OCI-LY3 (cell line): ENCODE measurements at regions not wholly inside any gene's neighbourhood (a gene's known extent, or its start where the extent isn't known, plus 50 kb on each side); places are given as distances from the start of the nearest gene placed in this dataset.

Experiments
- EZH2phosphoT487 ChIP-seq: fragments of 200-600 bp; shearing (Covaris generic); IDR thresholded peaks from 2 replicates; pipeline ENCODE4 v1.6.1; 2018; ENCODE audit warnings: antibody characterized with exemption, mixed run types, low read depth
- TF ChIP-seq, protein P1 (sequence below): fragments of 200-600, 300-600 bp; sonication (generic); IDR thresholded peaks from 2 replicates; pipeline ENCODE4 v1.5.1; 2014; ENCODE audit warnings: antibody characterized with exemption, low read length, low read depth

- TF ChIP-seq, protein P1, sequence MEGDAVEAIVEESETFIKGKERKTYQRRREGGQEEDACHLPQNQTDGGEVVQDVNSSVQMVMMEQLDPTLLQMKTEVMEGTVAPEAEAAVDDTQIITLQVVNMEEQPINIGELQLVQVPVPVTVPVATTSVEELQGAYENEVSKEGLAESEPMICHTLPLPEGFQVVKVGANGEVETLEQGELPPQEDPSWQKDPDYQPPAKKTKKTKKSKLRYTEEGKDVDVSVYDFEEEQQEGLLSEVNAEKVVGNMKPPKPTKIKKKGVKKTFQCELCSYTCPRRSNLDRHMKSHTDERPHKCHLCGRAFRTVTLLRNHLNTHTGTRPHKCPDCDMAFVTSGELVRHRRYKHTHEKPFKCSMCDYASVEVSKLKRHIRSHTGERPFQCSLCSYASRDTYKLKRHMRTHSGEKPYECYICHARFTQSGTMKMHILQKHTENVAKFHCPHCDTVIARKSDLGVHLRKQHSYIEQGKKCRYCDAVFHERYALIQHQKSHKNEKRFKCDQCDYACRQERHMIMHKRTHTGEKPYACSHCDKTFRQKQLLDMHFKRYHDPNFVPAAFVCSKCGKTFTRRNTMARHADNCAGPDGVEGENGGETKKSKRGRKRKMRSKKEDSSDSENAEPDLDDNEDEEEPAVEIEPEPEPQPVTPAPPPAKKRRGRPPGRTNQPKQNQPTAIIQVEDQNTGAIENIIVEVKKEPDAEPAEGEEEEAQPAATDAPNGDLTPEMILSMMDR: no peak
- TF ChIP-seq EZH2phosphoT487: no peak
Observed at GRCh38 chr12:126914170-126914793, 1352.7 kb upstream of the TMEM132C start.
